ENCODE measurements at regions not wholly inside any gene's neighbourhood (a gene's known extent, or its start where the extent isn't known, plus 50 kb on each side); places are given as distances from the start of the nearest gene placed in this dataset.
"Not testable (repeated sequence)": the region's sequence is repeated elsewhere in the genome, so short reads cannot be mapped to it uniquely, and the experiment has no call there.

GRCh38 chr7:85274454-85274853, 87.6 kb upstream of the SEMA3D start:
- Histone ChIP-seq H3K9ac (ENCODE audit: insufficient read depth, low read length) (no peak overlapping the region), H2AFZ (ENCODE audit: low read length) (no peak overlapping the region), H3K79me2 (ENCODE audit: control insufficient read depth, insufficient read depth, low read length) (no peaks in the 10 kb centered on the region), H3K4me3 (replicated peaks in 1 of 4; ENCODE audit: control extremely low read depth in 1 of 4, insufficient read depth in 1 of 4, low read depth in 3 of 4, low read length in 4 of 4) (no peak overlapping the region), H3K27ac (ENCODE audit: insufficient read depth, low read length) (no peak overlapping the region), H3K36me3 (ENCODE audit: control insufficient read depth, insufficient read depth, low read length) (no peaks in the 10 kb centered on the region), H3K4me1 (ENCODE audit: control insufficient read depth, extremely low read depth, insufficient read depth, low read length) (no peaks in the 10 kb centered on the region), H3K9me3 (ENCODE audit: control insufficient read depth, insufficient read depth, low read depth, low read length) (no peaks in the 10 kb centered on the region), H4K20me1 (ENCODE audit: control insufficient read depth, extremely low read depth, insufficient read depth, low read length) (no peaks in the 10 kb centered on the region), H3K27me3 (ENCODE audit: control insufficient read depth, insufficient read depth, low read length) (no peaks in the 10 kb centered on the region), H3K4me2 (ENCODE audit: extremely low read depth, insufficient read depth, low read length) (no peak overlapping the region)
- no peak for TF ChIP-seq CTCF (conservative IDR thresholded peaks at IDR 0.05 in 1 of 2, IDR thresholded peaks at IDR 0.05 in 1 of 2; ENCODE audit: low read depth in 1 of 2, low read length in 2 of 2)
- TF ChIP-seq EZH2 (IDR thresholded peaks at IDR 0.05; ENCODE audit: low read length, missing control alignments) = no peak
- no peak for DNase-seq (ENCODE audit: low read depth in 2 of 2)

GRCh38 chr7:85262891-85263290, 76.0 kb upstream of the SEMA3D start:
- TF ChIP-seq CTCF (conservative IDR thresholded peaks at IDR 0.05 in 1 of 2, IDR thresholded peaks at IDR 0.05 in 1 of 2; ENCODE audit: low read depth in 1 of 2, low read length in 2 of 2) = no peak
- no peak for DNase-seq (ENCODE audit: low read depth in 2 of 2)
- no peak overlapping the region for H2AFZ ChIP-seq (ENCODE audit: low read length)
- H3K27me3 ChIP-seq (ENCODE audit: control insufficient read depth, insufficient read depth, low read length) = no peaks in the 10 kb centered on the region
- H3K4me3 ChIP-seq (replicated peaks in 1 of 4; ENCODE audit: control extremely low read depth in 1 of 4, insufficient read depth in 1 of 4, low read depth in 3 of 4, low read length in 4 of 4) = no peak overlapping the region
- no peaks in the 10 kb centered on the region for H3K36me3 ChIP-seq (ENCODE audit: control insufficient read depth, insufficient read depth, low read length)
- H3K27ac ChIP-seq (ENCODE audit: insufficient read depth, low read length) = no peak overlapping the region
- no peaks in the 10 kb centered on the region for H3K4me1 ChIP-seq (ENCODE audit: control insufficient read depth, extremely low read depth, insufficient read depth, low read length)
- H3K9ac ChIP-seq (ENCODE audit: insufficient read depth, low read length) = no peak overlapping the region
- H3K4me2 ChIP-seq (ENCODE audit: extremely low read depth, insufficient read depth, low read length) = no peak overlapping the region
- no peaks in the 10 kb centered on the region for H3K79me2 ChIP-seq (ENCODE audit: control insufficient read depth, insufficient read depth, low read length)
- H3K9me3 ChIP-seq (ENCODE audit: control insufficient read depth, insufficient read depth, low read depth, low read length) = no peaks in the 10 kb centered on the region
- H4K20me1 ChIP-seq (ENCODE audit: control insufficient read depth, extremely low read depth, insufficient read depth, low read length) = peaks cover 2% of the 10 kb centered on the region

GRCh38 chr7:85261336-85261735, 74.5 kb upstream of the SEMA3D start:
- DNase-seq (ENCODE audit: low read depth in 2 of 2) = peak; percentile 5 to 62

GRCh38 chr7:85249787-85250186, 62.9 kb upstream of the SEMA3D start:
- H3K27ac ChIP-seq (ENCODE audit: insufficient read depth, low read length); H3K9me3 ChIP-seq (ENCODE audit: control insufficient read depth, insufficient read depth, low read depth, low read length); H3K4me2 ChIP-seq (ENCODE audit: extremely low read depth, insufficient read depth, low read length); H3K27me3 ChIP-seq (ENCODE audit: control insufficient read depth, insufficient read depth, low read length); H3K4me1 ChIP-seq (ENCODE audit: control insufficient read depth, extremely low read depth, insufficient read depth, low read length); DNase-seq (ENCODE audit: low read depth in 2 of 2); H3K36me3 ChIP-seq (ENCODE audit: control insufficient read depth, insufficient read depth, low read length); H3K4me3 ChIP-seq (replicated peaks in 1 of 4; ENCODE audit: control extremely low read depth in 1 of 4, insufficient read depth in 1 of 4, low read depth in 3 of 4, low read length in 4 of 4); H2AFZ ChIP-seq (ENCODE audit: low read length); H3K9ac ChIP-seq (ENCODE audit: insufficient read depth, low read length); H4K20me1 ChIP-seq (ENCODE audit: control insufficient read depth, extremely low read depth, insufficient read depth, low read length); H3K79me2 ChIP-seq (ENCODE audit: control insufficient read depth, insufficient read depth, low read length): not testable (repeated sequence)

More at GRCh38 chr7:85261336-85261735, 74.5 kb upstream of the SEMA3D start:
- Histone ChIP-seq H3K9me3 (ENCODE audit: control insufficient read depth, insufficient read depth, low read depth, low read length) (no peaks in the 10 kb centered on the region), H3K79me2 (ENCODE audit: control insufficient read depth, insufficient read depth, low read length) (no peaks in the 10 kb centered on the region), H4K20me1 (ENCODE audit: control insufficient read depth, extremely low read depth, insufficient read depth, low read length) (peaks cover 2% of the 10 kb centered on the region), H3K27me3 (ENCODE audit: control insufficient read depth, insufficient read depth, low read length) (no peaks in the 10 kb centered on the region), H3K4me2 (ENCODE audit: extremely low read depth, insufficient read depth, low read length) (no peak overlapping the region), H3K4me3 (replicated peaks in 1 of 4; ENCODE audit: control extremely low read depth in 1 of 4, insufficient read depth in 1 of 4, low read depth in 3 of 4, low read length in 4 of 4) (no peak overlapping the region), H3K27ac (ENCODE audit: insufficient read depth, low read length) (no peak overlapping the region), H3K36me3 (ENCODE audit: control insufficient read depth, insufficient read depth, low read length) (no peaks in the 10 kb centered on the region), H2AFZ (ENCODE audit: low read length) (no peak overlapping the region), H3K9ac (ENCODE audit: insufficient read depth, low read length) (no peak overlapping the region), H3K4me1 (ENCODE audit: control insufficient read depth, extremely low read depth, insufficient read depth, low read length) (no peaks in the 10 kb centered on the region)
- TF ChIP-seq CTCF (conservative IDR thresholded peaks at IDR 0.05 in 1 of 2, IDR thresholded peaks at IDR 0.05 in 1 of 2; ENCODE audit: low read depth in 1 of 2, low read length in 2 of 2) (no peak), EZH2 (IDR thresholded peaks at IDR 0.05; ENCODE audit: low read length, missing control alignments) (no peak)
